IPS-20b (cell line): ENCODE measurements at regions not wholly inside any gene's neighbourhood (a gene's known extent, or its start where the extent isn't known, plus 50 kb on each side); places are given as distances from the start of the nearest gene placed in this dataset.
"Not testable (repeated sequence)": the region's sequence is repeated elsewhere in the genome, so short reads cannot be mapped to it uniquely, and the experiment has no call there.

Experiments
- H3K27ac ChIP-seq: one replicate; pipeline ENCODE4 v1.5.1; 2013; ENCODE audit warnings: low read length
- H3K27me3 ChIP-seq: 2 replicates; pipeline ENCODE4 v1.6.1; 2013; ENCODE audit warnings: mild to moderate bottlenecking, low read length, inconsistent platforms; ENCODE audit not compliant: insufficient read depth
- H3K36me3 ChIP-seq: 2 replicates; pipeline ENCODE4 v1.6.1; 2013; ENCODE audit warnings: low read depth, mild to moderate bottlenecking, inconsistent platforms, low read length, moderate library complexity; ENCODE audit not compliant: insufficient read depth
- H3K4me1 ChIP-seq: 2 replicates; pipeline ENCODE4 v1.6.1; 2013; ENCODE audit warnings: mild to moderate bottlenecking, control low read depth, inconsistent platforms, low read length, moderate library complexity; ENCODE audit not compliant: insufficient read depth
- H3K4me3 ChIP-seq: 2 replicates; pipeline ENCODE4 v1.5.1; 2013; ENCODE audit warnings: mild to moderate bottlenecking, low read length, inconsistent platforms
- H3K9ac ChIP-seq: 2 replicates; pipeline ENCODE4 v1.6.1; 2013; ENCODE audit warnings: low read depth, mild to moderate bottlenecking, inconsistent platforms, low read length, moderate library complexity
- H3K9me3 ChIP-seq: 2 replicates; pipeline ENCODE4 v1.6.1; 2013; ENCODE audit warnings: mild to moderate bottlenecking, low read depth, low read length, inconsistent platforms; ENCODE audit not compliant: insufficient read depth

- Histone ChIP-seq H3K9ac (no peak overlapping the region), H3K4me1 (peaks cover 22% of the 10 kb centered on the region; the same call in 1 of the 2 replicates), H3K27ac (no peak overlapping the region), H3K27me3 (no peaks in the 10 kb centered on the region), H3K4me3 (no peak overlapping the region), H3K36me3 (no peaks in the 10 kb centered on the region), H3K9me3 (no peaks in the 10 kb centered on the region)
These were observed 88.3 kb downstream of the BAMBI start for GRCh38 chr10:28765641-28766040.

- H3K27ac ChIP-seq, result no peak overlapping the region
- no peak overlapping the region for H3K4me3 ChIP-seq
- no peak overlapping the region for H3K9ac ChIP-seq
- no peaks in the 10 kb centered on the region for H3K27me3 ChIP-seq
- H3K9me3 ChIP-seq, result 0 out of 2 replicates have a peak, but pooled peaks cover 5% of the 10 kb centered on the region
- peaks cover 9% of the 10 kb centered on the region; the same call in 1 of the 2 replicates for H3K4me1 ChIP-seq
- no peaks in the 10 kb centered on the region for H3K36me3 ChIP-seq
These were observed 90.9 kb downstream of the BAMBI start for GRCh38 chr10:28768227-28768626.

DNA sequence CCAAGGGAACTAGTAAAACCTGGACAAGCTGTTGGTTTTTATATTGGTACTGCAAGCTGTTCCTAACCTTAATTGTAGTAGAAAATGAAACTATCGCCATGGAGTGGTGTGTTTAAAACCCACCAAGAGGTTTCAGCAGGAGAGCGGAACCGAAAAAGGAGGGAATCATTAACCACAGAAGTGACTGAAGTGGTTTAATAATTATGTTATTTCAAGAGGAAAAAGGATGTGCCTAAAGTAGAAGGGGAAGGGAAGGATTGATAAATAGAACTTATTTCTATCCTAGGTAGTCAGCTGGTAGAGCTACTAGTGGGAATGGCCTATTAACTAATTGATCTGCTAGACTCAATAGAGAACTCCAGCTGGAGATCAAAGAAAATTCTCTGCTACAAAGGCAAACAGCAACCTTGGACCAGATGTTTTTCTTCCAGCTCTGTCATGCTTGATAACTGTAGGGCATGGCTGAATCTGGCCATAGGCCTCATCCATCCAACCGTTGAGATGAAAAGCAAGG lies 91.8 kb downstream of the BAMBI start:
- Histone ChIP-seq H3K27me3 (no peaks in the 10 kb centered on the region), H3K9ac (no peak overlapping the region), H3K27ac (no peak overlapping the region), H3K4me1 (peaks cover under 1% of the 10 kb centered on the region; the same call in 1 of the 2 replicates), H3K36me3 (no peaks in the 10 kb centered on the region), H3K4me3 (no peak overlapping the region), H3K9me3 (0 out of 2 replicates have a peak, but pooled peaks cover 5% of the 10 kb centered on the region)

DNA sequence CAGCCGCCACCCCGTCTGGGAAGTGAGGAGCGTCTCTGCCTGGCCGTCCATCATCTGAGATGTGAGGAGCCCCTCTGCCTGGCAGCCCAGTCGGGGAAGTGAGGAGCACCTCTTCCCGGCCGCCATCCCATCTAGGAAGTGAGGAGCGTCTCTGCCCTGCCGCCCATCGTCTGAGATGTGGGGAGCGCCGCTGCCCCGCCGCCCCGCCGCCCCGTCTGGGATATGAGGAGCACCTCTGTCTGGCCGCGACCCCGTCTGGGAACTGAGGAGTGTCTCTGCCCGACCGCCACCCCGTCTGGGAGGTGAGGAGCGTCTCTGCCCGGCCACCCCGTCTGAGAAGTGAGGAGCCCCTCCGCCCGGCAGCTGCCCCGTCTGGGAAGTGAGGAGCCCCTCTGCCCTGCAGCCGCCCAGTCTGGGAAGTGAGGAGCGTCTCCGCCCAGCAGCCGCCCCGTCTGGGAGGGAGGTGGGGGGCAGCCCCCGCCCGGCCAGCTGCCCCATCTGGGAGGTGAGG lies 94.3 kb downstream of the BAMBI start:
- H3K36me3 ChIP-seq, H3K4me1 ChIP-seq, H3K4me3 ChIP-seq, H3K9me3 ChIP-seq, H3K9ac ChIP-seq, H3K27me3 ChIP-seq, H3K27ac ChIP-seq: not testable (repeated sequence)

DNA sequence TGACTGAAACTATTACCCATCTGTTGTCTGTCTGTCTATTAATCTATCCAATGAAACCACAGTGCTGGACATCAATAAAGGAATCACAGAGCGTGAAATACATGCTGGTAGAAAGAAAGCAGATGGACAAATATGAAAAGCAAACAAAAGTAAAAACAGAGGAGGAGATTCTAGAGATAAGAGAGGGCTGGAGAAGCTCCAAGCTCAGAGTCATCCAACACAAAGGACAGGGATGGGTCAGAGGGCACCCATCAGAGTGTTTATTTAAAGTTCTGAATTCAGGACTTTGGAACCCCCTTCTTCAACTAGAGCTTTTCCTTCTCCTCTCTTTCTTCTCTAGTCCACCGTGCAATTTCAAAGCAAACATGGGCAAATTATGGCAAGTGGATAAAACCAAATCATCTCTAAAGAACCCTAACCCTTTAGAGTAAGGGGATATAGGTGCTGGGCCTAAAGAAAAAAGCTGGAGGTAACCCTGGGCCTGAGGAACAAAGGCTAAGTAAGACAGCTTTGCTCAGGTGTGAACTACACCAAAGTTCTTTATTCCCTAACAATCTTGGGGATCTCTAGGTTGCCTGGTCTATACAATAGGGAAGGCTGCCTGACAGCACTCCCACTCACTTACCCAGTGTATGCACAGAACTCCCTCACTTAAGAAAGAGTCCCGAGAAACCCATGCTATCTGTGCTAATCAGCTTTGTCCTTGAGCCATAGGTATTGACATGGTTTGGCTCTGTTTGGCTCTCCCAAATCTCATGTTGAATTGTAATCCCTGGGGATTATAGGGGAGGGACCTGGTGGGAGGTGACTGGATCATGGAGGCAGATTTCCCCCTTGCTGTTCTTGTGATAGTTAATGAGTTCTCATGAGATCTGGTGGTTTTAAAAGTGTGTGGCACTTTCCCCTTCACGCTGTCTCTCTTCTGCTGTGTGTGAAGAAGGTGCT lies 97.0 kb downstream of the BAMBI start:
- Histone ChIP-seq H3K4me1 (no peaks in the 10 kb centered on the region), H3K27me3 (no peaks in the 10 kb centered on the region), H3K36me3 (no peaks in the 10 kb centered on the region), H3K27ac (no peak overlapping the region), H3K9ac (no peak overlapping the region), H3K4me3 (no peak overlapping the region), H3K9me3 (0 out of 2 replicates have a peak, but pooled peaks cover 5% of the 10 kb centered on the region)

GRCh38 chr10:28775773-28776172 lies 98.5 kb downstream of the BAMBI start:
- Histone ChIP-seq H3K4me1 (no peaks in the 10 kb centered on the region), H3K9ac (no peak overlapping the region), H3K4me3 (no peak overlapping the region), H3K27ac (no peak overlapping the region), H3K36me3 (no peaks in the 10 kb centered on the region), H3K9me3 (0 out of 2 replicates have a peak, but pooled peaks cover 4% of the 10 kb centered on the region), H3K27me3 (no peaks in the 10 kb centered on the region)

DNA sequence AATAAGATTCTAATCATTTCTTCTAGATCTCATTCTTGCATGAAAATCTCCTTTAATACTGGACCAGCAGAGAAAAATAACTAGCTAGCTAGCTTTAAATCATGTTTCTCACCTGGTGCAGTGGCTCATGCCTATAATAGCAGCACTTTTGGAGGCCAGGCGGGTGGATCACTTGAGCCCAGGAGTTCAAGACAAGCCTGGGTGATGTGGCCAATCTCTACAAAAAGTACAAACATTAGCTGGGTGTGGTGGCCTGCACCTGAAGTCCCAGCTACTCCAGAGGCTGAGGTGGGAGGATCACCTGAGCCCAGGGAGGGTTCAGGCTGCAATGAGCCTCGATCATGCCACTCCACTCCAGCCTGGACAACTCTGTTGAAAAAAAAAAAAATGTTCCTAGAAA lies 99.2 kb downstream of the BAMBI start:
- no peak overlapping the region for H3K9ac ChIP-seq
- no peak overlapping the region for H3K4me3 ChIP-seq
- no peaks in the 10 kb centered on the region for H3K27me3 ChIP-seq
- H3K27ac ChIP-seq, result no peak overlapping the region
- H3K9me3 ChIP-seq, result no peaks in the 10 kb centered on the region
- H3K4me1 ChIP-seq, result no peaks in the 10 kb centered on the region
- H3K36me3 ChIP-seq, result no peaks in the 10 kb centered on the region

GRCh38 chr10:28777911-28778310 lies 100.6 kb downstream of the BAMBI start:
- H3K27me3 ChIP-seq, result no peaks in the 10 kb centered on the region
- H3K4me3 ChIP-seq, result no peak overlapping the region
- no peak overlapping the region for H3K9ac ChIP-seq
- H3K27ac ChIP-seq, result no peak overlapping the region
- H3K36me3 ChIP-seq, result no peaks in the 10 kb centered on the region
- no peaks in the 10 kb centered on the region for H3K4me1 ChIP-seq
- H3K9me3 ChIP-seq, result no peaks in the 10 kb centered on the region

GRCh38 chr10:28778524-28778923 lies 101.2 kb downstream of the BAMBI start:
- Histone ChIP-seq H3K27ac (no peak overlapping the region), H3K27me3 (no peaks in the 10 kb centered on the region), H3K4me1 (no peaks in the 10 kb centered on the region), H3K9me3 (no peaks in the 10 kb centered on the region), H3K36me3 (no peaks in the 10 kb centered on the region), H3K4me3 (no peak overlapping the region), H3K9ac (no peak overlapping the region)

DNA sequence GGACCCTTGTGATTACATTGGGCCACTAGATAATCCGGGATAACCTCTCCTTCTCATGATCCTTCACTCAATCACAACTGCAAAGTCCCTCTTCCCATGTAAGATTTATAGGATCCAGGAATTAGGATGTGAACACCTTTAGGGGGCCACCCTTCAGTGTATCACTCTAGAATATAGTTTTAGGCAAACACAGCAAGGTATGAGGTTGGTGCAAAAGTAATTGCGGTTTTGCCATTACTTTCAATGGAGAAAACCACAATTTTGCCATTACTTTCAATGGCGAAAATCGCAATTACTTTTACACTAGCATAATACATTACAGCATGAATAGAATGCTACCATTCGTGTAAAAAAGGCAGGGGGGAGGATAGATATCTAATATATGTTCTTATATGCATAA lies 104.0 kb downstream of the BAMBI start:
- Histone ChIP-seq H3K27ac (no peak overlapping the region), H3K9ac (no peak overlapping the region), H3K4me3 (no peak overlapping the region), H3K27me3 (0 out of 2 replicates have a peak, but pooled peaks cover 5% of the 10 kb centered on the region), H3K36me3 (no peaks in the 10 kb centered on the region), H3K9me3 (no peaks in the 10 kb centered on the region), H3K4me1 (no peaks in the 10 kb centered on the region)

GRCh38 chr10:28783087-28783486 lies 105.8 kb downstream of the BAMBI start:
- Histone ChIP-seq H3K27ac (no peak overlapping the region), H3K36me3 (no peaks in the 10 kb centered on the region), H3K4me1 (no peaks in the 10 kb centered on the region), H3K9ac (no peak overlapping the region), H3K4me3 (no peak overlapping the region), H3K9me3 (no peaks in the 10 kb centered on the region), H3K27me3 (0 out of 2 replicates have a peak, but pooled peaks cover 5% of the 10 kb centered on the region)

DNA sequence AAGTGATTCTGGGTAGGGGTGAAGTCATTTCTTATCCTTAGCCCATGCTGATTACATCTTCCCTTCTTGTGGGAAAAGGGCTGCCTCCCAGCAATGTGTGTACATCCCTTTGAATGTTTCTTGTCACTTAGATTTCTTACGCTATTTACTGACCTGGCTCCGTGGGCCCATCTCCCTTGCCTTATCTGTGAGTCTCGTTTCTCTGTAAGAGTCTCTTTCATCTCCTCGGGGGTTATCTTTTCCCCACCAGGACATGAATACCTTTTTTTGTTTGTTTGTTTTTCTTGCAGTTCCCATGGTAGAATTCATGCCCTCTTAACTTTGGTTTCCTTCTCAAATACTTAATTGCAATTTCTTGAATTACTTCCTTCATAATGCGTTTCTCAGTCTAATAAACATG lies 107.7 kb downstream of the BAMBI start:
- Histone ChIP-seq H3K4me1 (no peaks in the 10 kb centered on the region), H3K36me3 (no peaks in the 10 kb centered on the region), H3K9ac (no peak overlapping the region), H3K4me3 (no peak overlapping the region), H3K27ac (no peak overlapping the region), H3K9me3 (no peaks in the 10 kb centered on the region), H3K27me3 (0 out of 2 replicates have a peak, but pooled peaks cover 5% of the 10 kb centered on the region)
